ENCODE measurements at regions not wholly inside any gene's neighbourhood (a gene's known extent, or its start where the extent isn't known, plus 50 kb on each side); places are given as distances from the start of the nearest gene placed in this dataset.

- H2AK5ac ChIP-seq (ENCODE audit: low read depth, low read length): no peak overlapping the region
- DNase-seq (ENCODE audit: low read depth in 1 of 2, low spot score in 2 of 2): no peak
- H4K5ac ChIP-seq (ENCODE audit: insufficient read length, low read depth, low read length): no peak overlapping the region
- peaks cover 0 to 7% of the 10 kb centered on the region in 2 experiments for H4K20me1 ChIP-seq (replicated peaks in 1 of 2; ENCODE audit: control insufficient read depth in 1 of 2, insufficient read depth in 2 of 2, low read length in 2 of 2)
- no peak overlapping the region for H2BK12ac ChIP-seq (ENCODE audit: low read depth, low read length)
- no peak overlapping the region for H3K27ac ChIP-seq (ENCODE audit: low read depth, low read length)
- no peak overlapping the region for H2BK120ac ChIP-seq (replicated peaks; ENCODE audit: low read depth, low read length)
- peaks cover 9% of the 10 kb centered on the region; the same call in 1 of the 2 replicates for H3K23me2 ChIP-seq (ENCODE audit: low read depth, low read length)
- H3K9ac ChIP-seq (replicated peaks in 1 of 4; ENCODE audit: extremely low read depth in 1 of 4, low read depth in 3 of 4, low read length in 3 of 4): no peak overlapping the region
- no peak overlapping the region for H4K91ac ChIP-seq (replicated peaks; ENCODE audit: insufficient read length, low read length)
- no peak overlapping the region for H2BK20ac ChIP-seq (ENCODE audit: low read length)
- H4K8ac ChIP-seq (ENCODE audit: extremely low read depth, insufficient read depth, low read length): no peak overlapping the region
- peaks cover 0 to 8% (median 6%) of the 10 kb centered on the region in 4 experiments; a peak in 4 of 7 replicates for H3K4me1 ChIP-seq (replicated peaks in 1 of 4; ENCODE audit: control insufficient read depth in 3 of 4, insufficient read depth in 4 of 4, low read length in 3 of 4)
- H3K36me3 ChIP-seq (ENCODE audit: control insufficient read depth in 2 of 4, insufficient read depth in 4 of 4, low read length in 3 of 4): no peaks in the 10 kb centered on the region; a peak in 1 of 8 replicates
- H3K4ac ChIP-seq (replicated peaks; ENCODE audit: insufficient read length, low read depth, low read length): no peak overlapping the region
- WGBS, 2 experiments (ENCODE audit: extremely low coverage in 1 of 2, insufficient coverage in 1 of 2, insufficient read length in 1 of 2, insufficient replicate concordance in 2 of 2, low coverage in 1 of 2, low lambda C conversion rate in 2 of 2, missing lambda C conversion rate in 1 of 2): 62% methylated on average over 15 of the region's 15 CpGs; no CpG with 5 or more reads in 1 of the 2 experiments
- no peaks in the 10 kb centered on the region for H3K9me3 ChIP-seq (ENCODE audit: insufficient read depth in 2 of 2, low read depth in 1 of 2, low read length in 1 of 2)
- no peaks in the 10 kb centered on the region for H3K79me1 ChIP-seq (ENCODE audit: low read depth, low read length)
- H3K23ac ChIP-seq (ENCODE audit: insufficient read length): no peak overlapping the region
- no peak overlapping the region for H3K56ac ChIP-seq (replicated peaks; ENCODE audit: insufficient read length, low read depth, low read length)
- ChIA-PET POLR2A (ENCODE audit: partially characterized antibody) (interaction anchor here (0.6 to 1.0 kb wide), 2 partner anchors 9 to 34 kb away, joined by 3 read pairs; no protein-coding TSS in a partner anchor), CTCF (ENCODE audit: partially characterized antibody) (interaction anchor here (0.6 to 1.2 kb wide), 2 partner anchors 15 to 279 kb away, joined by 3 read pairs; no protein-coding TSS in a partner anchor)
- no peak for FAIRE-seq
- H3K4me2 ChIP-seq (ENCODE audit: insufficient read depth in 1 of 2, low read depth in 2 of 2, low read length in 2 of 2): peak overlapping the region; percentile 5 to 25; a peak in 1 of 4 replicates
- no peak overlapping the region for H3K4me3 ChIP-seq (ENCODE audit: extremely low read depth in 1 of 4, insufficient read depth in 2 of 4, low read depth in 3 of 4, low read length in 4 of 4)
- H2AFZ ChIP-seq (ENCODE audit: low read length): 0 out of 2 replicates have a peak overlapping the region, but pooled peaks have one; percentile 55
- no peak overlapping the region for H3K14ac ChIP-seq (ENCODE audit: insufficient read length)
- no peak overlapping the region for H2BK15ac ChIP-seq (ENCODE audit: low read length)
- H3K27me3 ChIP-seq (replicated peaks in 1 of 4; ENCODE audit: control insufficient read depth in 3 of 4, extremely low read depth in 1 of 4, insufficient read depth in 3 of 4, low read length in 3 of 4): no peaks in the 10 kb centered on the region
- no peaks in the 10 kb centered on the region for H3K79me2 ChIP-seq (ENCODE audit: control insufficient read depth in 1 of 2, insufficient read depth in 2 of 2, low read length in 2 of 2)
- H2BK5ac ChIP-seq (ENCODE audit: low read depth, low read length): no peak overlapping the region
- H3K18ac ChIP-seq (ENCODE audit: extremely low read depth, low read length): no peak overlapping the region
- TF ChIP-seq HDAC2 (IDR thresholded peaks at IDR 0.05; ENCODE audit: borderline replicate concordance in 1 of 2, low read depth in 2 of 2, low read length in 2 of 2) (0 out of 4 replicates have a peak, but pooled peaks of 1 of the 2 experiments have one; percentile 20), ZNF274 (IDR thresholded peaks at IDR 0.05; ENCODE audit: borderline replicate concordance, extremely low read depth, low read length) (no peak)
These were observed 258.2 kb upstream of the IRS2 start for GRCh38 chr13:110044551-110045111.

Data from H1 (cell line).